ENCODE measurements at regions not wholly inside any gene's neighbourhood (a gene's known extent, or its start where the extent isn't known, plus 50 kb on each side); places are given as distances from the start of the nearest gene placed in this dataset.
A peak's percentile ranks its signal among the peaks of the same experiment; 100 is the strongest.

- Histone ChIP-seq H3K9me2 (replicated peaks; ENCODE audit: low read depth, low read length) (no peaks in the 10 kb centered on the region), H3K4me2 (ENCODE audit: low read depth, low read length, poor library complexity, severe bottlenecking) (peak overlapping the region; percentile 34), H3K79me2 (ENCODE audit: insufficient read depth, low read length) (no peaks in the 10 kb centered on the region), H3K4me1 (ENCODE audit: insufficient read depth, low read length, poor library complexity, severe bottlenecking) (peaks cover 14% of the 10 kb centered on the region), H3K9me3 (ENCODE audit: insufficient read depth, low read depth, low read length) (no peaks in the 10 kb centered on the region), H4K20me1 (ENCODE audit: insufficient read depth, low read length, poor library complexity, severe bottlenecking) (no peaks in the 10 kb centered on the region), H2AFZ (ENCODE audit: low read length) (no peak overlapping the region), H3F3A (ENCODE audit: low read depth) (no peaks in the 10 kb centered on the region), H3K9ac (ENCODE audit: low read depth, low read length, poor library complexity, severe bottlenecking) (no peak overlapping the region), H3K36me3 (ENCODE audit: insufficient read depth, low read length) (no peaks in the 10 kb centered on the region), H3K27me3 (ENCODE audit: insufficient read depth, low read length, poor library complexity, severe bottlenecking) (no peaks in the 10 kb centered on the region), H3K4me3 (ENCODE audit: low read length, poor library complexity, severe bottlenecking) (no peak overlapping the region)
- no peak for TF ChIP-seq EZH2phosphoT487 (IDR thresholded peaks at IDR 0.05; ENCODE audit: borderline replicate concordance)
- TF ChIP-seq CTCF (conservative IDR thresholded peaks at IDR 0.05; ENCODE audit: low read length), result no peak
These were observed 698.8 kb downstream of the DHX35 start for GRCh38 chr20:39660965-39661364.

- Histone ChIP-seq H2AFZ (ENCODE audit: low read length) (no peak overlapping the region), H3K9me3 (ENCODE audit: insufficient read depth, low read depth, low read length) (no peaks in the 10 kb centered on the region), H3K9me2 (replicated peaks; ENCODE audit: low read depth, low read length) (no peaks in the 10 kb centered on the region), H3K4me1 (ENCODE audit: insufficient read depth, low read length, poor library complexity, severe bottlenecking) (peaks cover 14% of the 10 kb centered on the region), H4K20me1 (ENCODE audit: insufficient read depth, low read length, poor library complexity, severe bottlenecking) (no peaks in the 10 kb centered on the region), H3K79me2 (ENCODE audit: insufficient read depth, low read length) (no peaks in the 10 kb centered on the region), H3K36me3 (ENCODE audit: insufficient read depth, low read length) (no peaks in the 10 kb centered on the region), H3K27me3 (ENCODE audit: insufficient read depth, low read length, poor library complexity, severe bottlenecking) (no peaks in the 10 kb centered on the region), H3F3A (ENCODE audit: low read depth) (no peaks in the 10 kb centered on the region), H3K4me2 (ENCODE audit: low read depth, low read length, poor library complexity, severe bottlenecking) (peak overlapping the region; percentile 34), H3K9ac (ENCODE audit: low read depth, low read length, poor library complexity, severe bottlenecking) (no peak overlapping the region), H3K4me3 (ENCODE audit: low read length, poor library complexity, severe bottlenecking) (no peak overlapping the region)
- TF ChIP-seq EZH2phosphoT487 (IDR thresholded peaks at IDR 0.05; ENCODE audit: borderline replicate concordance) (no peak), CTCF (conservative IDR thresholded peaks at IDR 0.05; ENCODE audit: low read length) (no peak)
These were observed 698.1 kb downstream of the DHX35 start for GRCh38 chr20:39660226-39660625.

- H2AFZ ChIP-seq (ENCODE audit: low read length), result no peak overlapping the region
- H3K4me1 ChIP-seq (ENCODE audit: insufficient read depth, low read length, poor library complexity, severe bottlenecking), result peaks cover 14% of the 10 kb centered on the region
- H3K4me3 ChIP-seq (ENCODE audit: low read length, poor library complexity, severe bottlenecking), result no peak overlapping the region
- no peak overlapping the region for H3K9ac ChIP-seq (ENCODE audit: low read depth, low read length, poor library complexity, severe bottlenecking)
- H3K36me3 ChIP-seq (ENCODE audit: insufficient read depth, low read length), result no peaks in the 10 kb centered on the region
- no peaks in the 10 kb centered on the region for H3F3A ChIP-seq (ENCODE audit: low read depth)
- TF ChIP-seq EZH2phosphoT487 (IDR thresholded peaks at IDR 0.05; ENCODE audit: borderline replicate concordance) (no peak), CTCF (conservative IDR thresholded peaks at IDR 0.05; ENCODE audit: low read length) (no peak)
- H3K9me3 ChIP-seq (ENCODE audit: insufficient read depth, low read depth, low read length), result no peaks in the 10 kb centered on the region
- H3K9me2 ChIP-seq (replicated peaks; ENCODE audit: low read depth, low read length), result no peaks in the 10 kb centered on the region
- no peaks in the 10 kb centered on the region for H3K27me3 ChIP-seq (ENCODE audit: insufficient read depth, low read length, poor library complexity, severe bottlenecking)
- H3K79me2 ChIP-seq (ENCODE audit: insufficient read depth, low read length), result no peaks in the 10 kb centered on the region
- H4K20me1 ChIP-seq (ENCODE audit: insufficient read depth, low read length, poor library complexity, severe bottlenecking), result no peaks in the 10 kb centered on the region
- H3K4me2 ChIP-seq (ENCODE audit: low read depth, low read length, poor library complexity, severe bottlenecking), result no peak overlapping the region
These were observed 696.7 kb downstream of the DHX35 start for GRCh38 chr20:39658662-39659409.
